ENCODE measurements at regions not wholly inside any gene's neighbourhood (a gene's known extent, or its start where the extent isn't known, plus 50 kb on each side); places are given as distances from the start of the nearest gene placed in this dataset.
A peak's percentile ranks its signal among the peaks of the same experiment; 100 is the strongest.

GRCh38 chr1:218865591-218865990, 308.1 kb upstream of the LYPLAL1 start:
- no peak for DNase-seq

GRCh38 chr1:218866507-218866906, 307.2 kb upstream of the LYPLAL1 start:
- DNase-seq: no peak

- DNase-seq: no peak
These were observed 306.6 kb upstream of the LYPLAL1 start for GRCh38 chr1:218867066-218867465.

GRCh38 chr1:218867941-218868626, 305.6 kb upstream of the LYPLAL1 start:
- no peak for DNase-seq

GRCh38 chr1:218869276-218869675, 304.4 kb upstream of the LYPLAL1 start:
- DNase-seq: no peak

GRCh38 chr1:218872026-218872425, 301.7 kb upstream of the LYPLAL1 start:
- DNase-seq: no peak

GRCh38 chr1:218872928-218873327, 300.8 kb upstream of the LYPLAL1 start:
- DNase-seq: no peak

- no peak for DNase-seq
These were observed 299.4 kb upstream of the LYPLAL1 start for GRCh38 chr1:218874313-218874712.

- no peak for DNase-seq
These were observed 298.8 kb upstream of the LYPLAL1 start for GRCh38 chr1:218874801-218875400.

- no peak for DNase-seq
These were observed 295.3 kb upstream of the LYPLAL1 start for GRCh38 chr1:218878369-218878768.

- DNase-seq: no peak
These were observed 293.1 kb upstream of the LYPLAL1 start for GRCh38 chr1:218880484-218881060.

- DNase-seq: no peak
These were observed 291.2 kb upstream of the LYPLAL1 start for GRCh38 chr1:218882454-218882853.

- DNase-seq: peak in 39 of 58 donors; percentile 1 to 77 (median 23)
These were observed 287.4 kb upstream of the LYPLAL1 start for GRCh38 chr1:218886101-218886871.

GRCh38 chr1:218887141-218887925, 286.3 kb upstream of the LYPLAL1 start:
- DNase-seq: no peak

- peak in 2 of 58 donors; percentile 0 to 42 for DNase-seq
These were observed 283.2 kb upstream of the LYPLAL1 start for GRCh38 chr1:218890451-218890850.

GRCh38 chr1:218891577-218891976, 282.1 kb upstream of the LYPLAL1 start:
- DNase-seq: no peak

GRCh38 chr1:218895064-218895587, 278.6 kb upstream of the LYPLAL1 start:
- no peak for DNase-seq

- no peak for DNase-seq
These were observed 277.5 kb upstream of the LYPLAL1 start for GRCh38 chr1:218896202-218896601.

GRCh38 chr1:218898921-218899320, 274.8 kb upstream of the LYPLAL1 start:
- no peak for DNase-seq

GRCh38 chr1:218900615-218901014, 273.1 kb upstream of the LYPLAL1 start:
- no peak for DNase-seq

GRCh38 chr1:218904416-218904815, 269.3 kb upstream of the LYPLAL1 start:
- DNase-seq: no peak

Data from anterior cingulate cortex (tissue), 58 donors.